Prostate gland (tissue), 2 donors: ENCODE measurements at regions not wholly inside any gene's neighbourhood (a gene's known extent, or its start where the extent isn't known, plus 50 kb on each side); places are given as distances from the start of the nearest gene placed in this dataset.

ENCODE experiments used
- POLR2A ChIP-seq: fragments of 450-650 bp; IDR thresholded peaks from one replicate; pipeline ENCODE4 v1.6.1; 2016; ENCODE audit warnings: antibody characterized with exemption, mild to moderate bottlenecking
- POLR2AphosphoS5 ChIP-seq: sonication (generic); formaldehyde crosslinking; IDR thresholded peaks from one replicate; pipeline ENCODE4 v1.6.1; 2017; ENCODE audit warnings: antibody characterized with exemption
- TF ChIP-seq, protein P1 (sequence below), 4 experiments: fragments of 200-600 bp in 2 of 4; fragments of 450-650 bp in 2 of 4; sonication (generic) in 2 of 4; IDR thresholded peaks; 1 replicate in 3 of 4; 2 replicates in 1 of 4; pipeline ENCODE4 v1.5.1; 2016 to 2019; ENCODE audit warnings: antibody characterized with exemption in 4 of 4, mild to moderate bottlenecking in 2 of 4, moderate library complexity in 2 of 4

DNA sequence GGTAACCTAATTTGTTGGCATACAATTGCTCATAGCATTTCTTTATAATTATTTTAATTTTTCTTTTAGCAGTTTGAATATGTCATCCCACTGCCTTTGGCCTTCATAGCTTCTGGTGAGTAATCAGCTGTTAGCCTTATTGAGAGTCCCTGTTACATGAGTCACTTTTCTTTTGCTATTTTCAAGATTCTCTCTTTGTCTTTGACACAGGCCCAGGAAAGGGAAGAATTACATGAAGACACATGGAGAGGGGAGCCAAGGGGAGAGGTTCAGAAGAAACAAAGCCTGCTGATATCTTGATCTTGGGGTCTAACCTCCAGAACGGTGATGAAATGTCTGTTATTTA is 418.2 kb downstream of the METTL15 start:
- TF ChIP-seq, protein P1, sequence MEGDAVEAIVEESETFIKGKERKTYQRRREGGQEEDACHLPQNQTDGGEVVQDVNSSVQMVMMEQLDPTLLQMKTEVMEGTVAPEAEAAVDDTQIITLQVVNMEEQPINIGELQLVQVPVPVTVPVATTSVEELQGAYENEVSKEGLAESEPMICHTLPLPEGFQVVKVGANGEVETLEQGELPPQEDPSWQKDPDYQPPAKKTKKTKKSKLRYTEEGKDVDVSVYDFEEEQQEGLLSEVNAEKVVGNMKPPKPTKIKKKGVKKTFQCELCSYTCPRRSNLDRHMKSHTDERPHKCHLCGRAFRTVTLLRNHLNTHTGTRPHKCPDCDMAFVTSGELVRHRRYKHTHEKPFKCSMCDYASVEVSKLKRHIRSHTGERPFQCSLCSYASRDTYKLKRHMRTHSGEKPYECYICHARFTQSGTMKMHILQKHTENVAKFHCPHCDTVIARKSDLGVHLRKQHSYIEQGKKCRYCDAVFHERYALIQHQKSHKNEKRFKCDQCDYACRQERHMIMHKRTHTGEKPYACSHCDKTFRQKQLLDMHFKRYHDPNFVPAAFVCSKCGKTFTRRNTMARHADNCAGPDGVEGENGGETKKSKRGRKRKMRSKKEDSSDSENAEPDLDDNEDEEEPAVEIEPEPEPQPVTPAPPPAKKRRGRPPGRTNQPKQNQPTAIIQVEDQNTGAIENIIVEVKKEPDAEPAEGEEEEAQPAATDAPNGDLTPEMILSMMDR (IDR thresholded peaks at IDR 0.05) = no peak
- no peak for TF ChIP-seq POLR2A
- no peak for TF ChIP-seq POLR2AphosphoS5
